ENCODE measurements at regions not wholly inside any gene's neighbourhood (a gene's known extent, or its start where the extent isn't known, plus 50 kb on each side); places are given as distances from the start of the nearest gene placed in this dataset.
"Not testable (repeated sequence)": the region's sequence is repeated elsewhere in the genome, so short reads cannot be mapped to it uniquely, and the experiment has no call there.

DNA sequence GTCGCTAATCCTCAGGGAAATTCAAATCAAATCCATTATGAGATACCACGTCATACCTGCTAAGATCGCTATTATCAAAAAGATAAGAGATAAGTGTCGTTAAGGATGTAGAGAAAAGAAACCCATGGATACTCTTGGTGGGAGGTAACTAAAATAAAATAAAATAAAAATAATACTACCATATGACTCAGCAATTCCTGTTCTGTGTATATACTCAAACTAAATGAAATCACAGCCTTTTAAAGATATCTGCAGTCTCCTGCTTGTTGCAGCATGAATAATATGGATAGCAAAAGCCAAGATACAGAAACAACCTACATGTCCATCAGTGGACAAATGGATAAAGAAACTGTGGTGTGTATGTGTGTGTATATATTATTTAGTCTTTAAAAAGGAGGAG lies 105.8 kb upstream of the IL15 start:
- no peak for DNase-seq (ENCODE audit: low read depth, low spot score)

GRCh38 chr4:141534985-141535384 lies 101.4 kb upstream of the IL15 start:
- no peak for DNase-seq (ENCODE audit: low read depth, low spot score)

GRCh38 chr4:141538001-141538400 lies 98.4 kb upstream of the IL15 start:
- no peak for DNase-seq (ENCODE audit: low read depth, low spot score)

DNA sequence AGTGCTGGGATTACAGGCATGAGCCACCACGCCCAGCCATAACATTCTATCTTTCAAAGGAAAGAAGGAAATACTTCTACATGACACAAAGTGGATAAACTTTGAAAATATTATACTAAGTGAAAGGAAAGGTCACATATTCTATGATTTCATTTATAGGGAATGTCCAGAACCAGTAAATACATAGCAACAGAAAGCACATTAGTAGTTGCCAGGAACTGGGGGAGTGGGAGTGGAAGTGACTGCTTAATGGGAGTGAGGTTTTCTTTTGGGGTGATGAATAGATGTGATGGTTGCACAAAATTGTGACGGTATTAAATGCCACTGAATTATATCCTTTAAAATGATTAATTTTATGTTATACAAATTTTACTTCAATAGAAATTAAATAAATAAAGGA lies 95.7 kb upstream of the IL15 start:
- no peak for DNase-seq (ENCODE audit: low read depth, low spot score)

GRCh38 chr4:141541851-141542250 lies 94.5 kb upstream of the IL15 start:
- DNase-seq (ENCODE audit: low read depth, low spot score) = peak; percentile 4

DNA sequence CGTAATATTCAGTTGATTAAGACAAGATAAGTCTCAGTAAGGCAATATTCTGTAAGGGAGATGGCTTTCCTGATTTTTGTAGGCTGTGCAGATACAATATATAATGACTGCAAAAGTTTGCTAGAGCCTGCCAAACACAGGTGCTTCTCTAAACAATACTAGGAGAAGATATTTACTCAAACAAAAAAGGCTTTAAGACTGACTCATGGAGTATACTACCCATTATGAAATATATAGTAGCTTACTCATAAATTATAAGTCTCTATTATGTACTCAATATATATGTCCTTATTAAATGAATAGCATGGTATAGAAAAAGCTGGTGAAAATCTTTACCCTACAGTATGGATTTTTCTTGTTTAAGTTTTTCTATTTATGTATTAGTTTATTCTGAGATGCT lies 93.2 kb upstream of the IL15 start:
- no peak for DNase-seq (ENCODE audit: low read depth, low spot score)

GRCh38 chr4:141543706-141544105 lies 92.7 kb upstream of the IL15 start:
- no peak for DNase-seq (ENCODE audit: low read depth, low spot score)

DNA sequence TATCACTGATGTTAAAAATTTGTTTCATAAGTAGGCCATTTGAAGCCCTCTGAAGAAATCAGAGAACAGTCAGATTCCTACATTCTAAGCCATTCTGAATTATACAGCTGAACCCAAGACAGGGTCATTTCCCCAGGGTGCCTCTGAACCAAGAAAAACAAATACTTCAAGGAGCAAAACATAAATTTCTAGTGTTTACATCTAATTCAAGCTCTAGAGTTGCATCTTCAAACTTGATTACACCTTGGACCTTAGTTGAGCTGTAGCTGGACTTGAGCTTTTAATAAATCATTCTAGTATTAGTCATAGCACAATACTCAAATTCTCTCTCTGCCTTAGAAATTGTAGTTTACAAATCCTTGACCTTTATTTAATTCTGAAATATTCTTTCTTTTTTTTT lies 87.6 kb upstream of the IL15 start:
- no peak for DNase-seq (ENCODE audit: low read depth, low spot score)

- DNase-seq (ENCODE audit: low read depth, low spot score) = no peak
Observed at GRCh38 chr4:141560056-141560455, 76.3 kb upstream of the IL15 start.

DNA sequence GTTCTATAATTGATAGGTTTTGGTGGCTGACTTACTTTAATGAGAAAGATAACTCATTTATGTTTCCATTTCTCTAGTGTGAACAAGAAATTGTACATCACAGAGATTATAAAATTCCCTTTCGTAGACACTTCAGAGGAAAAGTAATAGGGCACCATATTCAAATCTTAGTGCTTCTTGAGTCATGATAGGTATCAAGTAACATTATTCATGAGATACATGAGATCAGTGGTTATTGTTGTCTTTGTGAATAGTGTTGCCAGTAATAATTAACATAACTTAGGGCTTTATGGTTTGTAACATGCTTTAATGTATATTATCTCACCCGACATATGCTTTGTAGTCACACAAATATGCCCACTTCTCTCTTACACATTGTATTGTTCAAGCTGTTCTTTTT lies 73.7 kb upstream of the IL15 start:
- no peak for DNase-seq (ENCODE audit: low read depth, low spot score)

- no peak for DNase-seq (ENCODE audit: low read depth, low spot score)
Observed at GRCh38 chr4:141563723-141564122, 72.7 kb upstream of the IL15 start.

DNA sequence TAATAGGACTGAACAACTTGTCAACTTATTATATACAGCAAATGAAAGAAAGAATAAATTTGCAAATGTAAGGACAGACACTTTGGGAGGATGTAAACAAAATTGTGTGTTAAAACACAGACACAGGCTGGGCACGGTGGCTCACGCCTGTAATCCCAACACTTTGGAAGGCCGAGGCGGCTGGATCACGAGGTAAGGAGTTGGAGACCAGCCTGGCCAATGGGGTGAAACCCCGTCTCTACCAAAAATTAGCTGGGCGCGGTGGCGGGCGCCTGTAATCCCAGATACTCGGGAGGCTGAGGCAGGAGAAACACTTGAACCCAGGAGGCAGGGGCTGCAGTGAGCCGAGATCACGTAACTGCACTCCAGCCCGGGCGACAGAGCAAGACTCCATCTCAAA lies 71.4 kb upstream of the IL15 start:
- not testable (repeated sequence) for DNase-seq (ENCODE audit: low read depth, low spot score)

DNA sequence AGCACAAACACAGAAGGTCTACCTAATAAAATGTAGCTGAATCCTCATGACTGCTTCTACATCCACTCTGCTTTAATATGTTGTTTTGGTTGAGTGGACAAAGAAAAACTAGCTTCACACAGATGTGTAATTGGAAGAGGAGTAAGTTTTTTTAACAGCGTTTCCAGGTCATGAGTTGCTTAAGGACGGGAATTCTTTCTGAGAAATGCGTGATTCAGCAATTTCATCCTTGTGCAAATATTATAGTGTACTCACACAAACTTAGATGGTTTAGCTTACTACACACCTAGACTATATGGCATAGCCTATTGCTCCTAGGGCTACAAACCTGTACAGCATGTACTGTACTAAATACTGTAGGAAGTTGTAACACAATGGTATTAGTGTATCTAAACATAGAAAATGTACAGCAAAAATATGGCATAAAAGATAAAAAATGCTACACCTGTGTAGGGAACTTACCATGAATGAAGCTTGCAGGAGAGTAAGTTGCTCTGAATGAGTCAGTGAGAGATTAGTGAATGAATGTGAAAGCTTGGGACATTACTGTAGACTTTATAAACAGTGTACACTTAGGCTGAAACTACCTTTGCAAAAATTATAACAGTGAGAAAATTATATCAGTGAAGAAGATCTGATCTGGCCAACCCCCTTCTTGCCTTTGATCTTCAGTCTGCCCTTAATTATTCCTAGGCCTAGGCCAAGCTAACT lies 70.8 kb upstream of the IL15 start:
- DNase-seq (ENCODE audit: low read depth, low spot score) = no peak

DNA sequence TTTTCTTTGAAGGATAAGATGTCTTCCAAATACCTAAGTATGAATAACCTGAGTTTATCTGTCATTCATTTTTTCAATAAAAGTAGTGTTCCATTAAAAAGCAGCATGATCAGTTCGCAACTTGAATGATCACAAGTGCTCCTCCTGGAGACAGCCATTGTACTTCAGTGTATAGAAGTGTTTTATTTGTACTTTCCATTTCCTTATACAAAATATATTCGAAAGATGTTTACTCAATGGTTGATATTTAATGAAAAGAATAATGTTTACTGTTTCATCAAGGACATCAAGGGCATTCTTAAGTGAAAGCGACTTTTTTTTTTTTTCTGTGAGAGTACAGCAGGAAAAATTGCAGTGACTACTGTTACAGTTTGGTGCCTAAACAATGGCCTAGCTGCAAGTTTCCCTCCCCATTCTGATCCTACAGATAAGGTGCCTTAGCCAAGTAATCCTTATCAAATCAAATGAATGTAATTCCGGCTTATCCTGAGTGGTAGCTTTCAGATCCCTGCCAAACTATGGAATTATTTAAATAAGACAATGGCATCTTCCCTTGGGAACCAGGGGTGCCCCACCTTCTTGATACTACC lies 69.0 kb upstream of the IL15 start:
- DNase-seq (ENCODE audit: low read depth, low spot score) = no peak

DNA sequence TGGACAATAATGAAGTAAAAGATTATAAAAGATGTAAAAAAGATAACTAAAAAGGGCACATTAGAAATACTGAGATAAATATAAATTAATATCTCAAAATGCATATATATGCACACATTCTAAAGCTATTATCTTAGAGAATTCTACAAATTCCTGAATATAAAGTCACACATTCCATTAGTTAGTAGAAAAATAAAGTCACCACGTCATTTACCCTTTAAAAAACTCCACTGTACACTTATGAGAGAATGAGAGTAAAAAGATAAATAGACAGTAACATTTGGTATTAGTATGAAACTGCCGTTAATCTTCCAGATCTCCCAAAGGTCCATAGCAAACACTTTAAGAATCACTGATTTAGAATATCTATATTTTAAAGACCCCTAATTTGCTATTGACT lies 67.2 kb upstream of the IL15 start:
- no peak for DNase-seq (ENCODE audit: low read depth, low spot score)

DNA sequence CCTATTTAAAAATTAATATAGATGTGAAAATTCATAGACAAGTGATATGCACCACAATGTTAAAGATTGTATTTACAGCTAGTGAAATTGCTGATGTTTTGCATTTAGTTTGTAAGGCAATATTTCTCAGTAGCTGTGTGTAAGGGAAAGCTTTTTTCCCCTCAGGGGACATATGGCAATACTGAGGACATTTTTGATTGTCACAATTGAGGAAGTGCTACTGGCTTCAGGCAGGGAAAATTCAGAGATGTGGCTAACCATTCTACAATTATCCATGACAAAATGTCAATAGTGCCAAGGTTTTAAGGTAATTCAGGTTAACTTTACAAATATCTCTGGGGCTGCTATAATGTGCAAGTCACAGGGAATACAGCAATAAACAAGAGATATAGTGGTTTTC lies 66.1 kb upstream of the IL15 start:
- DNase-seq (ENCODE audit: low read depth, low spot score) = no peak

DNA sequence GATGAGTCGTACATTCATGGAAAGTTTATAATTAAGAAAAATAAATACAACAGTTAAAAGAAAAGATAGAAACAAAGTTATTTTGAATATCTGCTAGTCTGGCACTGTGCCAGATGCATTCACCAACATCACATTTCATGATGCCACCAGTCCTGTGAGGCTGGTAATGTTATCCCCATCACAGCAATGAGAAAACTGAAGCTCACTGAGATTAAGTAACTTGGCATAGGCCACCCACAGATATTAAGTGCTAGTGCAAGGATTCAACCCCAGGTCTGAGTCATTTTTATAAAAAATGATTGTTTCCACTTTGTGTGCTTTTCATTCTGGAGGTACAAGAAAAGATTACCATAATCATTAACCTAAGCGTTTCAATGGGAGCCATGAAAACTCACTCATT lies 65.0 kb upstream of the IL15 start:
- DNase-seq (ENCODE audit: low read depth, low spot score) = no peak

- DNase-seq (ENCODE audit: low read depth, low spot score) = no peak
Observed at GRCh38 chr4:141571793-141572192, 64.6 kb upstream of the IL15 start.

DNA sequence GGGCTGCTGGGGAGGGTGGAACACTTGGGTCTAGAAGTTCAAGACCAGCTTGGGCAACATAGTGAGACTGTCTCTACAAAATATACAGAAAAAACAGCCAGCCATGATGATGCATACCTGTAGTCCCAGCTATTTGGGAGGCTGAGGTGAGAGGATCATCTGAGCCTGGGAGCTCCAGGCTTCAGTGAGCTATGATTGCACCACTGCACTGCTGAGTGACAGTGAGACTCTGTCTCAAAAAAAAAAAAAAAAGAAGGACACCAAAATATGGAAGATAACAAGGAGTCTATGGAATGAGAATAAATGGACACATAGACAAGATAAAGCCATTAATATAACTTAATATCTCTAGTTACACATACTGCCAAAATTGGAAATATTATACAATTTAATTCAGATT lies 62.7 kb upstream of the IL15 start:
- DNase-seq (ENCODE audit: low read depth, low spot score) = no peak

DNA sequence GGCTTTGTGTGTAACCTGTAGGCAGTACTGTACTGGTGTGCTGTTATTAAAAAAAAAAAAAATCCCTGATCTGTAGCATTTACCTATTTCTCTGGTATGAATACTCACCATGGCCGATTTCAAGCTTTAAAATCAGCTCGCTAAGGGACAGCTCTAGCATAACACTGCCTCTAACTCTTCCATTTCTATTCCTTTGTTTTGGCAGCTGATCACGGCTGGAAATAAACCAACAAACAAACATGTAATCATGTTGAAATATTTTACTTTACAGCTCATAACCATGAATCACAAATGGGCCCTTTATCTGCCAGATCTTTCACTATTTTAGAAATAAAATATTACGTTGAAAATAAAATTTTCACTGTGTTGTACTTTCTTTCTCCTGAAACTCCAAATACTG lies 60.5 kb upstream of the IL15 start:
- DNase-seq (ENCODE audit: low read depth, low spot score) = no peak

GRCh38 chr4:141576585-141577110 lies 59.7 kb upstream of the IL15 start:
- no peak for DNase-seq (ENCODE audit: low read depth, low spot score)

- DNase-seq (ENCODE audit: low read depth, low spot score) = no peak
Observed at GRCh38 chr4:141578451-141578850, 57.9 kb upstream of the IL15 start.

- DNase-seq (ENCODE audit: low read depth, low spot score) = no peak
Observed at GRCh38 chr4:141580523-141580922, 55.9 kb upstream of the IL15 start.

Data from brain pericyte (primary cell).